H9 (cell line): ENCODE measurements at regions not wholly inside any gene's neighbourhood (a gene's known extent, or its start where the extent isn't known, plus 50 kb on each side); places are given as distances from the start of the nearest gene placed in this dataset.

Source experiments
- DNase-seq: peaks from one replicate; pipeline ENCODE4 v3.0.0-alpha.2; 2017
- H2AFZ ChIP-seq: one replicate; pipeline ENCODE4 v1.6.1; 2013; ENCODE audit warnings: mild to moderate bottlenecking, low read length, control low read depth, moderate library complexity
- H2AK5ac ChIP-seq: 2 replicates; pipeline ENCODE4 v1.6.1; 2013; ENCODE audit warnings: low read length, control low read depth, mixed read lengths; ENCODE audit not compliant: insufficient read length
- H2BK120ac ChIP-seq: one replicate; pipeline ENCODE4 v1.6.1; 2013; ENCODE audit warnings: low read depth, mild to moderate bottlenecking, low read length, control low read depth, inconsistent platforms; ENCODE audit not compliant: poor library complexity, severe bottlenecking
- H2BK12ac ChIP-seq: 2 replicates; pipeline ENCODE4 v1.6.1; 2013; ENCODE audit warnings: low read length, control low read depth, mixed read lengths, low read depth; ENCODE audit not compliant: insufficient read length
- H2BK15ac ChIP-seq: 2 replicates; pipeline ENCODE4 v1.6.1; 2013; ENCODE audit warnings: low read depth, low read length, control low read depth
- H2BK20ac ChIP-seq: one replicate; pipeline ENCODE4 v1.6.1; 2013; ENCODE audit warnings: low read depth, mild to moderate bottlenecking, low read length, control low read depth, inconsistent platforms; ENCODE audit not compliant: poor library complexity, severe bottlenecking
- H2BK5ac ChIP-seq: 2 replicates; pipeline ENCODE4 v1.6.1; 2013; ENCODE audit warnings: low read length, control low read depth, mixed read lengths; ENCODE audit not compliant: insufficient read length
- H3K14ac ChIP-seq: 2 replicates; pipeline ENCODE4 v1.6.1; 2013; ENCODE audit warnings: low read length, control low read depth; ENCODE audit not compliant: insufficient read depth
- H3K18ac ChIP-seq: 2 replicates; pipeline ENCODE4 v1.6.1; 2013; ENCODE audit warnings: low read depth, mild to moderate bottlenecking, mixed read lengths, low read length, control low read depth; ENCODE audit not compliant: insufficient read length
- H3K23ac ChIP-seq: 2 replicates; pipeline ENCODE4 v1.6.1; 2013; ENCODE audit warnings: low read length, control low read depth, mixed read lengths, low read depth; ENCODE audit not compliant: insufficient read length
- H3K23me2 ChIP-seq: 2 replicates; pipeline ENCODE4 v1.6.1; 2013; ENCODE audit warnings: low read depth, mild to moderate bottlenecking, mixed read lengths, low read length, control low read depth; ENCODE audit not compliant: insufficient read length, poor library complexity, severe bottlenecking
- H3K27ac ChIP-seq: 2 replicates; pipeline ENCODE4 v1.5.1; 2013; ENCODE audit warnings: low read length, control low read depth, mixed read lengths, low read depth; ENCODE audit not compliant: insufficient read length
- H3K27me3 ChIP-seq: 2 replicates; pipeline ENCODE4 v1.6.1; 2013; ENCODE audit warnings: low read length, control low read depth, inconsistent platforms; ENCODE audit not compliant: insufficient read depth
- H3K4ac ChIP-seq: 2 replicates; pipeline ENCODE4 v1.6.1; 2013; ENCODE audit warnings: low read depth, mild to moderate bottlenecking, control low read depth, inconsistent platforms, low read length, moderate library complexity
- H3K4me1 ChIP-seq: 2 replicates; pipeline ENCODE4 v1.6.1; 2013; ENCODE audit warnings: low read length, control low read depth, inconsistent platforms; ENCODE audit not compliant: insufficient read depth
- H3K4me2 ChIP-seq: 2 replicates; pipeline ENCODE4 v1.6.1; 2013; ENCODE audit warnings: low read length, control low read depth, mixed read lengths; ENCODE audit not compliant: insufficient read length, insufficient read depth
- H3K56ac ChIP-seq: 2 replicates; pipeline ENCODE4 v1.6.1; 2013; ENCODE audit warnings: low read depth, mild to moderate bottlenecking, mixed read lengths, low read length, control low read depth; ENCODE audit not compliant: insufficient read length
- H3K79me1 ChIP-seq: 2 replicates; pipeline ENCODE4 v1.6.1; 2013; ENCODE audit warnings: low read depth, mild to moderate bottlenecking, moderate library complexity, low read length, control low read depth, inconsistent platforms; ENCODE audit not compliant: insufficient read depth, poor library complexity, severe bottlenecking
- H3K79me2 ChIP-seq: 2 replicates; pipeline ENCODE4 v1.6.1; 2013; ENCODE audit warnings: low read length, control low read depth, inconsistent platforms; ENCODE audit not compliant: insufficient read depth
- H3K9ac ChIP-seq: 2 replicates; pipeline ENCODE4 v1.6.1; 2013; ENCODE audit warnings: low read length, control low read depth, mixed read lengths; ENCODE audit not compliant: insufficient read length; ENCODE audit errors: extremely low read depth
- H3K9me3 ChIP-seq: one replicate; pipeline ENCODE4 v1.6.1; 2013; ENCODE audit warnings: low read depth, low read length, inconsistent platforms; ENCODE audit not compliant: control insufficient read depth
- H3T11ph ChIP-seq: one replicate; pipeline ENCODE4 v1.6.1; 2013; ENCODE audit warnings: mild to moderate bottlenecking, low read length, control low read depth, inconsistent platforms
- H4K20me1 ChIP-seq: one replicate; pipeline ENCODE4 v1.6.1; 2013; ENCODE audit not compliant: control insufficient read depth, insufficient read length, insufficient read depth
- H4K5ac ChIP-seq: 2 replicates; pipeline ENCODE4 v1.6.1; 2013; ENCODE audit warnings: low read depth, mild to moderate bottlenecking, mixed read lengths, low read length, control low read depth; ENCODE audit not compliant: insufficient read length
- H4K8ac ChIP-seq: replicated peaks from 2 replicates; pipeline ENCODE4 v1.6.1; 2013; ENCODE audit warnings: low read length, control low read depth, mixed read lengths, low read depth; ENCODE audit not compliant: insufficient read length
- H4K91ac ChIP-seq: 2 replicates; pipeline ENCODE4 v1.6.1; 2013; ENCODE audit warnings: low read depth, mild to moderate bottlenecking, moderate library complexity, mixed read lengths, low read length, control low read depth; ENCODE audit not compliant: insufficient read length
- H3K27ac Mint-ChIP-seq, 3 experiments: 2 replicates in 2 of 3; 3 replicates in 1 of 3; pipeline ENCODE4 v1.8.0; 2020 to 2021; ENCODE audit warnings: mixed read lengths in 3 of 3, mild to moderate bottlenecking in 1 of 3, moderate library complexity in 1 of 3
- H3K27me3 Mint-ChIP-seq: 2 replicates; pipeline ENCODE4 v1.8.0; 2021; ENCODE audit warnings: low read depth, mild to moderate bottlenecking, moderate library complexity, mixed read lengths
- H3K36me3 Mint-ChIP-seq, 3 experiments: 2 replicates in 2 of 3; 3 replicates in 1 of 3; pipeline ENCODE4 v1.8.0; 2020 to 2021; ENCODE audit warnings: low read depth in 3 of 3, mixed read lengths in 3 of 3; ENCODE audit not compliant: insufficient read depth in 1 of 3
- H3K4me1 Mint-ChIP-seq, 2 experiments: 2 replicates each; pipeline ENCODE4 v1.8.0; 2020; ENCODE audit warnings: mixed read lengths in 2 of 2
- H3K4me3 Mint-ChIP-seq, 2 experiments: 2 replicates in 1 of 2; 3 replicates in 1 of 2; pipeline ENCODE4 v1.8.0; 2020 to 2021; ENCODE audit warnings: mild to moderate bottlenecking in 2 of 2, mixed read lengths in 2 of 2, moderate library complexity in 1 of 2
- H3K9me3 Mint-ChIP-seq, 2 experiments: 2 replicates in 1 of 2; 3 replicates in 1 of 2; pipeline ENCODE4 v1.8.0; 2020; ENCODE audit warnings: mild to moderate bottlenecking in 2 of 2, mixed read lengths in 2 of 2, moderate library complexity in 1 of 2
- WGBS: extraction: QIAGEN DNeasy Blood & Tissue Kit; methylation state at CpG from one replicate; pipeline ENCODE4 v1.1.7; 2013; ENCODE audit warnings: missing lambda C conversion rate, low lambda C conversion rate, mixed read lengths; ENCODE audit not compliant: insufficient read length; ENCODE audit errors: extremely low coverage; 5-methylcytosine and 5-hydroxymethylcytosine counted together
- TF ChIP-seq, protein P1 (sequence below): fragments of 200-600 bp; sonication (generic); conservative IDR thresholded peaks from 3 replicates; pipeline ENCODE4 v1.8.0; 2021; ENCODE audit warnings: antibody characterized with exemption, mild to moderate bottlenecking

DNA sequence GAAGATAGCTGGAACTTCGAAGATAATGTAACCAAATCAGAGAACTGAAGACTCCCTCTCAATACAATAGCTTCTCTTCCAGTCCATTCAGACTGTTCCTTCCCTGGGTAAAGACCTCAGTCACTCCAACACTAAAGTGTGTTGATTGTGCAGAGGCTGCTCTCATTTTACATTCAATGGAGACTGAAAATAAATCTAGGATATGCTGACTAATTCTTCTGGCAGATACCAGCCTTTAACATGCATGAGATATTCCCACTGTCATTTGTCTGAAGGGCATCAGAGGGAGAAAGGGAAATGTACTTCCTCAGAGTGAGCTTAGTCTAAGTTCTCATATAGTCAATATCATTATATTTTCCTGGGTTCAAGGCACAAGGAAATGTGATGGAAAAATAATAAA, 166.4 kb upstream of the IRAK1BP1 start:
- H2AFZ ChIP-seq: no peak overlapping the region
- no peak overlapping the region for H3K9ac ChIP-seq
- no peaks in the 10 kb centered on the region; a peak in 2 of 5 replicates for H3K9me3 Mint-ChIP-seq
- H3K36me3 Mint-ChIP-seq: no peaks in the 10 kb centered on the region
- H3K27me3 ChIP-seq: no peaks in the 10 kb centered on the region
- no peaks in the 10 kb centered on the region; the same call in 1 of the 2 replicates for H3K27me3 Mint-ChIP-seq
- no peak overlapping the region for H4K91ac ChIP-seq
- no peak overlapping the region for H2BK15ac ChIP-seq
- H3K56ac ChIP-seq: no peak overlapping the region
- no peak overlapping the region for H2BK12ac ChIP-seq
- H3K27ac Mint-ChIP-seq: no peak overlapping the region
- no peak overlapping the region for H3K4me3 Mint-ChIP-seq
- H2BK20ac ChIP-seq: no peak overlapping the region
- H3K79me2 ChIP-seq: no peaks in the 10 kb centered on the region
- H3K23me2 ChIP-seq: no peaks in the 10 kb centered on the region
- H2BK5ac ChIP-seq: no peak overlapping the region
- H3K14ac ChIP-seq: no peak overlapping the region
- no peak overlapping the region for H3K4ac ChIP-seq
- TF ChIP-seq, protein P1, sequence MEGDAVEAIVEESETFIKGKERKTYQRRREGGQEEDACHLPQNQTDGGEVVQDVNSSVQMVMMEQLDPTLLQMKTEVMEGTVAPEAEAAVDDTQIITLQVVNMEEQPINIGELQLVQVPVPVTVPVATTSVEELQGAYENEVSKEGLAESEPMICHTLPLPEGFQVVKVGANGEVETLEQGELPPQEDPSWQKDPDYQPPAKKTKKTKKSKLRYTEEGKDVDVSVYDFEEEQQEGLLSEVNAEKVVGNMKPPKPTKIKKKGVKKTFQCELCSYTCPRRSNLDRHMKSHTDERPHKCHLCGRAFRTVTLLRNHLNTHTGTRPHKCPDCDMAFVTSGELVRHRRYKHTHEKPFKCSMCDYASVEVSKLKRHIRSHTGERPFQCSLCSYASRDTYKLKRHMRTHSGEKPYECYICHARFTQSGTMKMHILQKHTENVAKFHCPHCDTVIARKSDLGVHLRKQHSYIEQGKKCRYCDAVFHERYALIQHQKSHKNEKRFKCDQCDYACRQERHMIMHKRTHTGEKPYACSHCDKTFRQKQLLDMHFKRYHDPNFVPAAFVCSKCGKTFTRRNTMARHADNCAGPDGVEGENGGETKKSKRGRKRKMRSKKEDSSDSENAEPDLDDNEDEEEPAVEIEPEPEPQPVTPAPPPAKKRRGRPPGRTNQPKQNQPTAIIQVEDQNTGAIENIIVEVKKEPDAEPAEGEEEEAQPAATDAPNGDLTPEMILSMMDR: no peak
- no peak overlapping the region for H2AK5ac ChIP-seq
- H3K18ac ChIP-seq: no peak overlapping the region
- no peaks in the 10 kb centered on the region for H3K4me1 Mint-ChIP-seq
- no peak overlapping the region for H3K4me2 ChIP-seq
- no peaks in the 10 kb centered on the region for H3K9me3 ChIP-seq
- no peak overlapping the region for H2BK120ac ChIP-seq
- DNase-seq: no peak
- no peak overlapping the region for H3K23ac ChIP-seq
- H4K5ac ChIP-seq: no peak overlapping the region
- no peak overlapping the region for H3K27ac ChIP-seq
- H4K20me1 ChIP-seq: no peaks in the 10 kb centered on the region
- H4K8ac ChIP-seq: no peak overlapping the region
- no peaks in the 10 kb centered on the region for H3K79me1 ChIP-seq
- H3K4me1 ChIP-seq: no peaks in the 10 kb centered on the region
- no peak overlapping the region for H3T11ph ChIP-seq
- no CpG with 5 or more reads among the region's 1 CpG for WGBS
